OCI-LY7 (cell line): ENCODE measurements at regions not wholly inside any gene's neighbourhood (a gene's known extent, or its start where the extent isn't known, plus 50 kb on each side); places are given as distances from the start of the nearest gene placed in this dataset.

Experiments
- CTCF ChIP-seq: fragments of 200-600 bp; sonication (generic); conservative IDR thresholded peaks from 2 replicates; pipeline ENCODE4 v1.5.1; 2014; ENCODE audit warnings: mild to moderate bottlenecking, antibody characterized with exemption, low read length, moderate library complexity, mixed read lengths
- EZH2phosphoT487 ChIP-seq: fragments of 200-600 bp; sonication (generic); IDR thresholded peaks from 2 replicates; pipeline ENCODE4 v1.6.1; 2018; ENCODE audit warnings: low read depth, borderline replicate concordance, mild to moderate bottlenecking, mixed run types, antibody characterized with exemption, low read length, moderate library complexity, mixed read lengths

- no peak for TF ChIP-seq CTCF
- TF ChIP-seq EZH2phosphoT487: no peak
Observed at GRCh38 chr17:34800661-34801060, 160.6 kb downstream of the CCT6B start.
